HepG2 (cell line): ENCODE measurements at regions not wholly inside any gene's neighbourhood (a gene's known extent, or its start where the extent isn't known, plus 50 kb on each side); places are given as distances from the start of the nearest gene placed in this dataset.
A peak's percentile ranks its signal among the peaks of the same experiment; 100 is the strongest.

ENCODE experiments used
- ATAC-seq: fragments of 200-7000 bp; cut with Tn5 transposase; 3 replicates; pipeline ENCODE4 v1.9.1; 2020; ENCODE audit warnings: mild to moderate bottlenecking, moderate library complexity
- BruUV-seq: library from RNA; stranded (reverse); fragments of 400-500 nt; replicated peaks from 2 replicates; lab custom pipeline; 2021; lab: Mats Ljungman, UMichigan
- CTCF ChIA-PET: fragments of 300-600 bp; formaldehyde crosslinking; extraction: SDS; loops from one replicate; lab custom pipeline; 2021; ENCODE audit warnings: low total read pairs, inconsistent platforms, low intra/inter-chr PET ratio; lab: Yijun Ruan, JAX
- POLR2A ChIA-PET: fragments of 350-600 bp; sonication (Branson Sonifier 250); formaldehyde crosslinking; loops from one replicate; lab custom pipeline; 2020; ENCODE audit warnings: antibody characterized with exemption, inconsistent platforms; lab: Yijun Ruan, JAX
- DNase-seq: peaks from one replicate; pipeline ENCODE4 v3.0.0-alpha.2; 2015; ENCODE audit warnings: low spot score
- FAIRE-seq: peaks from 3 replicates; lab custom pipeline; 2011; peaks lifted over from hg19 to GRCh38; lab: Jason Lieb, UNC
- H2AFZ ChIP-seq: one replicate; pipeline ENCODE4 v1.6.1; 2011; ENCODE audit warnings: low read length, inconsistent platforms
- H3K27ac ChIP-seq: fragments of 300-600 bp; 3 replicates; pipeline ENCODE4 v1.8.0; 2011; ENCODE audit warnings: mixed run types, mild to moderate bottlenecking, mixed read lengths, low read length, inconsistent platforms; ENCODE audit not compliant: insufficient read depth; ENCODE audit errors: extremely low read length
- H3K27me3 ChIP-seq, 2 experiments: fragments of 200-600 bp in 1 of 2; 2 replicates in 1 of 2; 3 replicates in 1 of 2; pipeline versions ENCODE4 v1.6.0 to v1.8.0; 2011; ENCODE audit warnings: low read length in 2 of 2, mild to moderate bottlenecking in 2 of 2, moderate library complexity in 2 of 2, inconsistent platforms in 1 of 2; ENCODE audit not compliant: insufficient read depth in 2 of 2, control insufficient read depth in 1 of 2
- H3K36me3 ChIP-seq, 2 experiments: fragments of 200-600 bp in 1 of 2; replicated peaks in 1 of 2; 2 replicates in 1 of 2; 3 replicates in 1 of 2; pipeline versions ENCODE4 v1.5.1 to v1.8.0; 2011; ENCODE audit warnings: low read length in 2 of 2, inconsistent platforms in 1 of 2; ENCODE audit not compliant: insufficient read depth in 2 of 2, control insufficient read depth in 1 of 2
- H3K4me1 ChIP-seq: 2 replicates; pipeline ENCODE4 v1.5.1; 2012; ENCODE audit warnings: low read length, inconsistent platforms; ENCODE audit not compliant: insufficient read depth
- H3K4me2 ChIP-seq: 2 replicates; pipeline ENCODE4 v1.6.0; 2011; ENCODE audit warnings: low read depth, low read length, inconsistent platforms
- H3K4me3 ChIP-seq, 3 experiments: fragments of 200-600 bp in 1 of 3; sonication (generic), shearing (Covaris generic) in 1 of 3; replicated peaks in 1 of 3; 2 replicates each; pipeline ENCODE4 v1.5.1; 2011 to 2016; ENCODE audit warnings: low read length in 3 of 3, inconsistent platforms in 2 of 3, low read depth in 2 of 3, mild to moderate bottlenecking in 2 of 3, control low read depth in 1 of 3, mixed read lengths in 1 of 3; ENCODE audit not compliant: insufficient read depth in 1 of 3
- H3K79me2 ChIP-seq: one replicate; pipeline ENCODE4 v1.6.1; 2011; ENCODE audit warnings: low read length, inconsistent platforms; ENCODE audit not compliant: insufficient read depth
- H3K9ac ChIP-seq: 2 replicates; pipeline ENCODE4 v1.6.0; 2011; ENCODE audit warnings: mild to moderate bottlenecking, low read depth, low read length, inconsistent platforms; ENCODE audit not compliant: insufficient read depth
- H3K9me3 ChIP-seq: 2 replicates; pipeline ENCODE4 v1.5.1; 2012; ENCODE audit warnings: mild to moderate bottlenecking, low read length
- H4K20me1 ChIP-seq: 2 replicates; pipeline ENCODE4 v1.6.0; 2011; ENCODE audit warnings: inconsistent platforms, mild to moderate bottlenecking, low read length, moderate library complexity; ENCODE audit not compliant: insufficient read depth
- AHR ChIP-seq: IDR thresholded peaks from 2 replicates; pipeline ENCODE4 v1.6.1; 2018; ENCODE audit warnings: missing genetic modification reagents, missing compliant biosample characterization
- CBX2 ChIP-seq, 2 experiments: fragments of 200-600 bp in 1 of 2; sonication (generic); formaldehyde crosslinking in 1 of 2; IDR thresholded peaks; 2 replicates each; pipeline versions ENCODE4 v1.7.0 to v1.8.1; 2018 to 2022; ENCODE audit warnings: low read depth in 2 of 2, low read length in 1 of 2, mild to moderate bottlenecking in 1 of 2, missing genetic modification reagents in 1 of 2
- IKZF4 ChIP-seq: sonication (generic); formaldehyde crosslinking; IDR thresholded peaks from 2 replicates; pipeline ENCODE4 v1.5.1; 2020; ENCODE audit warnings: borderline replicate concordance, mild to moderate bottlenecking, low read depth, missing genetic modification reagents; ENCODE audit errors: not compliant biosample characterization
- NFKB2 ChIP-seq: sonication (generic); formaldehyde crosslinking; IDR thresholded peaks from 2 replicates; pipeline ENCODE4 v1.4.0; 2020; ENCODE audit warnings: missing genetic modification reagents, borderline replicate concordance
- RAD21 ChIP-seq: fragments of 450-650 bp; formaldehyde crosslinking; IDR thresholded peaks from 2 replicates; pipeline ENCODE4 v1.5.0; 2020; ENCODE audit warnings: mild to moderate bottlenecking
- SRF ChIP-seq: IDR thresholded peaks from 2 replicates; pipeline ENCODE4 v1.6.1; 2011; ENCODE audit warnings: mild to moderate bottlenecking, low read depth, low read length, moderate library complexity
- U2AF1 ChIP-seq: fragments of 200-400 bp; formaldehyde crosslinking; optimal IDR thresholded peaks from 2 replicates; pipeline ENCODE3; 2017; ENCODE audit warnings: mild to moderate bottlenecking, low read depth, low read length
- YY1 ChIP-seq: IDR thresholded peaks from 2 replicates; pipeline ENCODE4 v1.6.1; 2011; ENCODE audit warnings: low read length, low read depth, moderate library complexity, mild to moderate bottlenecking; ENCODE audit not compliant: insufficient read depth, insufficient replicate concordance
- ZFP62 ChIP-seq: sonication (generic); formaldehyde crosslinking; IDR thresholded peaks from 2 replicates; pipeline ENCODE4 v1.4.0; 2020; ENCODE audit warnings: missing genetic modification reagents
- ZNF569 ChIP-seq: sonication (generic); formaldehyde crosslinking; IDR thresholded peaks from 2 replicates; pipeline ENCODE4 v1.5.0; 2020; ENCODE audit warnings: mild to moderate bottlenecking, missing genetic modification reagents, moderate library complexity, borderline replicate concordance
- ZNF644 ChIP-seq: IDR thresholded peaks from 2 replicates; pipeline ENCODE4 v1.6.1; 2016; ENCODE audit warnings: low read depth
- ZNF775 ChIP-seq: sonication (generic); formaldehyde crosslinking; IDR thresholded peaks from 2 replicates; pipeline ENCODE4 v1.4.0; 2020; ENCODE audit warnings: missing genetic modification reagents, mild to moderate bottlenecking, moderate library complexity, borderline replicate concordance
- WGBS: methylation state at CpG from one replicate; pipeline ENCODE4 v1.1.6; 2017; ENCODE audit warnings: low lambda C conversion rate; 5-methylcytosine and 5-hydroxymethylcytosine counted together
- in situ Hi-C: cut with HindIII; loops from 2 replicates; pipeline ENCODE4 v1.10.0; 2017; ENCODE audit warnings: low pct_unique_long_range_greater_than_20kb; ENCODE audit not compliant: extremely low pct_ligation_motif_present
- intact Hi-C: fragments of 100-400 bp; cut with micrococcal nuclease; formaldehyde crosslinking; loops from one replicate; pipeline ENCODE4 v1.10.0; 2022; ENCODE audit not compliant: unreplicated experiment
- TF ChIP-seq, protein P1 (sequence below): sonication (generic); formaldehyde crosslinking; conservative IDR thresholded peaks from 2 replicates; pipeline ENCODE4 v1.8.0; 2022; ENCODE audit warnings: missing genetic modification reagents

DNA sequence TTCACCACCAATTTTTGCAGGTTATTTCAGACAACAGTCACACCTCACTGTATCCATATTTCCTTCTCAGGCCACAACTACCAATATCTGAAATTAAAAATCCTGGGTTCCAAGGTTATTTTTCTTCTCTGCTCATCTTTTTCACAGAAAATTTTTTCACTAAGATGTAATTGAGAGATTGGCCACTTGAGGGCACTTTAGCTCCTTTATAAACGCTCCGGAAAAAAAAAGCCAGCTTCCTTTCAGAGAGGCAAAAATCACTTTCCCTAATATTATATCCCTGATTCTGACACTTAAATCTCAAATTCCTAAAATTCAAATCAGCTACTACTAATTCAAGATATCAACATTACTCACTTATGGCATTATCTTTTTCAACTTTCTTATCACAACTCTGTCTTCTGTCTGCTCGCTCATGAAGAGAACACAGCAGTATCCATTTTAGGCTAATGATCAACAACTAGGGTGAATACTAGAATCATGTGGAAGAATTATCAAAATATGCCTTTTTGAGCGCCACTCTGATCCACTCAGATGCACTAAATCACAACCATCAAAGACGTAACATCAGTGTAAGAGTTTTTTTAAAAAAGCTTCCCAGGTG lies 101.4 kb upstream of the RGS1 start (continued):
- TF ChIP-seq U2AF1 (no peak), IKZF4 (CRISPR knock-in tag) (no peak), SRF (no peak), CBX2 (IDR thresholded peaks at IDR 0.05; ENCODE audit: low read depth, low read length) (no peak), CBX2 (CRISPR knock-in tag; IDR thresholded peaks at IDR 0.05; ENCODE audit: low read depth) (no peak), RAD21 (peak; percentile 40; the same call in 1 of the 2 replicates), AHR (CRISPR knock-in tag) (no peak), NFKB2 (no peak), ZNF569 (CRISPR knock-in tag) (no peak), ZNF775 (no peak)
- TF ChIP-seq, protein P1, sequence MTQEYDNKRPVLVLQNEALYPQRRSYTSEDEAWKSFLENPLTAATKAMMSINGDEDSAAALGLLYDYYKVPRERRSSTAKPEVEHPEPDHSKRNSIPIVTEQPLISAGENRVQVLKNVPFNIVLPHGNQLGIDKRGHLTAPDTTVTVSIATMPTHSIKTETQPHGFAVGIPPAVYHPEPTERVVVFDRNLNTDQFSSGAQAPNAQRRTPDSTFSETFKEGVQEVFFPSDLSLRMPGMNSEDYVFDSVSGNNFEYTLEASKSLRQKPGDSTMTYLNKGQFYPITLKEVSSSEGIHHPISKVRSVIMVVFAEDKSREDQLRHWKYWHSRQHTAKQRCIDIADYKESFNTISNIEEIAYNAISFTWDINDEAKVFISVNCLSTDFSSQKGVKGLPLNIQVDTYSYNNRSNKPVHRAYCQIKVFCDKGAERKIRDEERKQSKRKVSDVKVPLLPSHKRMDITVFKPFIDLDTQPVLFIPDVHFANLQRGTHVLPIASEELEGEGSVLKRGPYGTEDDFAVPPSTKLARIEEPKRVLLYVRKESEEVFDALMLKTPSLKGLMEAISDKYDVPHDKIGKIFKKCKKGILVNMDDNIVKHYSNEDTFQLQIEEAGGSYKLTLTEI (CRISPR knock-in tag) = no peak

DNA sequence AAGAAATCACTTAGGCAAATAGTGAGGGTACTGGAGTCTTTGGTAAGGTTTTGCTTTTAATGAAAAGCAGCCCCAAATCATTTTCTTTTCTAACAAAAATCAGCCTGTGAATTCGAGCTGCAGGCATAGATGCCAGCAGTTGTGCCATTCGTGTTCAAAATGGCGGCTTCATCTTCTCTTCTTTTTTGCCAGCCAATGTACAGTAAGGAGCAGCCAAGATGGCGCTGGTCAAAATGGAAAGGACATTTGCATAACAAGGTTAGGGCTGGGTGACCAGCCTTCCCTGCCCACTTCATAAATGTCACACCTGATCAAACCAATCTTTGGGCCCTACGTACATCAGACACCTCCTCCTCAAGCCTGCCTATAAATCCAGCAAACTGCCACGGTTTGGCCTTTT lies 100.2 kb upstream of the RGS1 start:
- no TSS peak for BruUV-seq
- WGBS = 16% methylated on average over 6 of the region's 6 CpGs
- H3K4me1 ChIP-seq = no peaks in the 10 kb centered on the region
- no peak for FAIRE-seq
- TF ChIP-seq ZFP62 = no peak
- TF ChIP-seq YY1 = peak; percentile 52
- TF ChIP-seq ZNF644 (CRISPR knock-in tag) = peak; percentile 62; the same call in 1 of the 2 replicates
- ATAC-seq = no peak; the same call in 2 of the 3 replicates
- no peaks in the 10 kb centered on the region for H3K79me2 ChIP-seq
- no peak for DNase-seq
- H3K27me3 ChIP-seq = peaks cover 0 to 10% of the 10 kb centered on the region in 2 experiments; a peak in 1 of 5 replicates
- H2AFZ ChIP-seq = no peak overlapping the region
- H3K36me3 ChIP-seq = no peaks in the 10 kb centered on the region
- in situ Hi-C loops = loop anchor here (5.0 to 25.0 kb wide), 3 partner anchors 137 to 542 kb away; no protein-coding TSS in a partner anchor
- intact Hi-C loops = no loop called here
- no peaks in the 10 kb centered on the region for H3K9me3 ChIP-seq
- H3K4me3 ChIP-seq = no peak overlapping the region
- ChIA-PET CTCF (interaction anchor here (2.0 to 2.5 kb wide), 2 partner anchors 134 to 544 kb away, joined by 12 to 15 read pairs; no protein-coding TSS in a partner anchor), POLR2A (interaction anchor here (1.5 kb wide), 1 partner anchor 544 kb away, joined by 4 read pairs; no protein-coding TSS in a partner anchor)
- H4K20me1 ChIP-seq = no peaks in the 10 kb centered on the region
- no peak overlapping the region for H3K27ac ChIP-seq
- H3K9ac ChIP-seq = no peak overlapping the region
- peak overlapping the region; percentile 32; the same call in 1 of the 2 replicates for H3K4me2 ChIP-seq
